ENCODE measurements at regions not wholly inside any gene's neighbourhood (a gene's known extent, or its start where the extent isn't known, plus 50 kb on each side); places are given as distances from the start of the nearest gene placed in this dataset.
A peak's percentile ranks its signal among the peaks of the same experiment; 100 is the strongest.

DNA sequence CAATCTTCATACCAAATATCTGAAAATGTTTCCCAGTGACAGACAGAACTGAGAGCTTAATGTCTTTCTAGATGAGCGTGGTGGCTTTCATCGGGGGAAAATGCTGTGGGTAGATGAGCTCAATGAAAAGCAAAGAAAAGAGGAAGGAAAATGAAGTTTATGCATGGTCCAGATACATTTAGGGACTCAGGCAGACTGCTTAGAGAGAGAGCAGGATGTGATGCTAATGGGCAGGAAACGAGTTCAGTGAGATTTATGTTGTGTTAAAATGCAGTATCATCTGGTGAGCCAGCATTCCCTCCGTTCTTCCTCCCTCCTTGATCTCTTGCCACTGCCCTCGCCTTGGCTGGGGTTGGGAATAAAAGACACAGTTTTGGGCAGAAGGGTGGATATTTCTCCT lies 229.2 kb downstream of the GBA3 start:
- peak; percentile 5 for DNase-seq

DNA sequence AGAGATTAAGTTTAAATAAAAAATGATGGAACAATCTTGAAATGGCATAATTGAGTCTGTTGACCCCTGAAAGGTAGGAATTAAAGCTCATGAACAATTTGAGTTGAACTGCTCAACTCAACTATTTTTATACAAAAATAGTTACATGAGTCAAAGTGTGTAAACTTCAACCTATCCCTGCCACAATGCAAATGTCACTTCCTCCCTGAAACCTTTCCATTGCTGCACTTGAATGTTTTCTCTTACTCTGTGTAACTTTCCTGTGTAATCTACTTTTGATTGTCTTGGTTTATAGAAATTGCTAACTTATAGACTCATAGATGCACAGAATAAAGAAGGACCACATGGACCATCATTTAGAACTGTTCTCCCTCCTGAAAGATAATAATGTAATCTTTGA lies 218.5 kb downstream of the GBA3 start:
- no peak for DNase-seq

DNA sequence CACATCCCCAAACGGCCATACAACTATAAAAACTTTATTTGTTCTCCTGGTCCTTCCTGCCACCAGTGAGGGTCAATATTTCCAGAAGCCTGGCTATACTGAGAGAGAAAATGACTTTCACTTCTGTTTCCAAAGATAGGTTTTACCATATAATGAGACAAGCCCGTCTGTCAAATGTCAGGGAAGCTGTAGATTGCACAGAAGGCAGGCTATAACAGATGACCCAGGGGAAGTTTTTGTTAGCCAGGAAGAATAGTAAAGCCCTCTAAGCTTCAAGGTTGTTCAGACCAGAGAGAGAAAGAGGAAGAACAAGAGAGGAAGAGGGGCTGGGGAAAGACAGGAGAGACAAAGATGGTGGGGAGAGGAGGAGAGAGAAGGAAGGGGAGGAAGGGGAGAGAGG lies 217.5 kb downstream of the GBA3 start:
- DNase-seq = no peak

- no peak for DNase-seq
These were observed 213.3 kb downstream of the GBA3 start for GRCh38 chr4:22906045-22906444.

- no peak for DNase-seq
These were observed 211.2 kb downstream of the GBA3 start for GRCh38 chr4:22903913-22904312.

DNA sequence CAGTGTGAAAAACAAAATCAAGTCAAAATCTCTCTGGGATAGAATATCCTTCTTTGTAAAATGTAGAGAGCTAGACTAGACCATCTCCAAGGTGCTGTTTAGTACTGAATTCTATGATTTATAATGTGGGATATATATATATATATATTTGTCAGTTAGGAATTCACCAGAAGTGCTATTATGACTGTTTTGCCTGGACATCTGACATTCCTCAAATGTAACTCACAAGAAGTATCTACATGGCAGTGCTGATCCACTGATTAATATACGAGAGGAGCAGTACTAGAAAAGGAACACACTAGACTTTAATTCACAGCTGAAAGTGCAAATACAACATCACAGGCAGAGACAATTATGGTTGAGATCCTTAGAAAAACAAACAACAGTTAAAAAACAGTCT lies 208.9 kb downstream of the GBA3 start:
- no peak for DNase-seq

DNA sequence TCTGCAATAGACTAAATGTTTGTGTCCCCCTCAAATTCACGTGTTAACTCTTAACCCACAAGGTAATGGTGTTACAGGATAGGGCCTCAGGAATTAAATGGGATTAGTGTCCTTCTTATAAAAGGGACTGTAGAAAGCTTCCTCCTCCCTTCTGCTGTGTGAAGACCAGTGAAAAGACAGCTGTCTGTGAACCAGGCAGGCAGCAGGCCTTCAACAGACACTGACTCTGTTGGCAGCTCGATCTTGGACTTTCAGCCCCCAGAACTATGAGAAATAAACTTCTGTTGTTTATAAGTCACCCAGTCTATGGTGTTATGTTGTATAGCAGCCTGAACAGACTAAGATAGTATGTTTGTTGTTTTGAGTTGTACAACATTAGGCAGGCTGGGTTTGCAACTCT lies 208.1 kb downstream of the GBA3 start:
- no peak for DNase-seq

DNA sequence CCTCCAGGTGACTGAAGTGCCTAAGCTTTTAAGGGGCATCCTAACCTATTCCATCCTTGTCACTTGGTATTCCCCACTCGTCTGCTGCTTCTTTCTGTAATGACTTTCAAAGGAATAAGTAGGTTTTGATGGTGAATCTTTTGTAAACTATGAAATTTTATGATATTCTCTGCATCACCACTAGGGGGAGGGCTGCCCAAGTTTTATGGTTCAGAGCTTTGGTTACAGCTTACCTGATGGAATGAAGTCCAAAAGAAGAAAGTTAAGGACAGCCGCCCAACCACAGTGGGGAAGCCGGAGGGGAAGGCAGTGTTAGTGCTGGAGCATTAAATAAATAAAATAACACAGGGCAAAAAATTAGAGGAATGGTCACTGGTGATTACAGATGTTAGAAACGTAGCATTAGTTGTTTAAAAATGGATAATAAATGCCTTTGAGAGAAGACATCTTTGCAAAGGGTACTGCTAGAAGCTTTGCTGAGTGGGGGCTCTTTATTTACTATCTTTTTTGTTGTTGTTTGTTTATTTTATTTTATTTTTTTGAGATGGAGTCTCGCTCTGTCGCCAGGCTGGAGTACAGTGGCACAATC lies 204.9 kb downstream of the GBA3 start:
- peak; percentile 47 for DNase-seq

DNA sequence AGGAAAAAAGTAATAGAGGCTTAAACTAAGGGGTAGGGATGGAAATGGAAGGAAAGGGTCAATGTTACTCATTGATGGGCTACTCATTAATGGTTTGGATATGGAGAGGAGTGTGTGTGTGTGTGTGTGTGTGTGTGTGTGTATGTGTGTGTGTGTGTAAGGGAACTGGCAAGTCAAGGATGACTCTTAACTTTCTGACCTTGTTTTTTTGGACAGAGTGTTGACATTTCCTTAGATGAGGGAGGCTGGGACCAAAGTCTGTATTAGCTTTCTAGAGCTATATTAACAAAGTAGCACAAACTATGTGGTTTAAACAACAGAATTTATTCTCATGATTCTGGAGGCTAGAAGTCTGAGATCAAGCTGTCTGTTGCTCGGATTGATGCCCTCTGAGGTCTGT lies 202.7 kb downstream of the GBA3 start:
- no peak for DNase-seq

DNA sequence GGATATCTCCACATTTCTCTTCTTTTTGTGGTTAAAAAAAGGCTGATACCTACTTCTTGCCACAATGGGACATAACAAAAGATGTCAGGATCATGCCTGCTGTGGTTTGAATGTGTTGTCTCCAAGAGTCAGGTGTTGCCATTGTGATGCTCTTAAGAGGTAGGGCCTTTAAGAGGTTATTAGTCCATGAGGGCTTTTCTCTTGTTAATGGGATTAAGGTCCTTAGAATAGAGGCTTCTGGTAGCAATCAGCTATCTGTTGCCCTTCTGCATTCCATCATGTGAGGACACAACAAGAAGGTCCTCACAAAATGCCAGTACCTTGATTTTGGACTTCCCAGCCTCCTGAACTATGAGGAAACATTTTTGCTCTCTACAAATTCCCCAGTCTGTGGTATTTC lies 191.4 kb downstream of the GBA3 start:
- no peak for DNase-seq

GRCh38 chr4:22881411-22881810 lies 188.7 kb downstream of the GBA3 start:
- DNase-seq = no peak

GRCh38 chr4:22877486-22878052 lies 184.8 kb downstream of the GBA3 start:
- no peak for DNase-seq

- DNase-seq = no peak
These were observed 183.5 kb downstream of the GBA3 start for GRCh38 chr4:22876270-22876669.

GRCh38 chr4:22875587-22876257 lies 183.0 kb downstream of the GBA3 start:
- DNase-seq = no peak

GRCh38 chr4:22874334-22874912 lies 181.7 kb downstream of the GBA3 start:
- DNase-seq = no peak

DNA sequence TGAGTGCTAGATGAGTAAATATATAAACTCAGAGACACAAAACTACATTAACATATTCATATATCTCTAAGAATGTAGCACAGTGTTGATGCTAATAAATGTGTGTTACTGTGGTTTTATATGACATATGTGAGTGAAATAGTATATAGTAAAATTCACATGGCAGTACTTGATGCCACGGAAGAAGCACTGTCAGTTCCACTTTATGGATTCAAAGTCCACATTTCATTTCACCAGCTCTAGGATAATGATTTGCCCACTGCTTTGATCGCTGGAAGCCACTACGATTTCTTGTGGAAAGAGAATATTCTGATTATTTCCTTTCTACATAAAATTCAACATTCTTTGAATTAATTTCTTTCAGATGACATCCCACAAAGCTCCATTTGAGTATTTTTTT lies 181.2 kb downstream of the GBA3 start:
- no peak for DNase-seq

DNA sequence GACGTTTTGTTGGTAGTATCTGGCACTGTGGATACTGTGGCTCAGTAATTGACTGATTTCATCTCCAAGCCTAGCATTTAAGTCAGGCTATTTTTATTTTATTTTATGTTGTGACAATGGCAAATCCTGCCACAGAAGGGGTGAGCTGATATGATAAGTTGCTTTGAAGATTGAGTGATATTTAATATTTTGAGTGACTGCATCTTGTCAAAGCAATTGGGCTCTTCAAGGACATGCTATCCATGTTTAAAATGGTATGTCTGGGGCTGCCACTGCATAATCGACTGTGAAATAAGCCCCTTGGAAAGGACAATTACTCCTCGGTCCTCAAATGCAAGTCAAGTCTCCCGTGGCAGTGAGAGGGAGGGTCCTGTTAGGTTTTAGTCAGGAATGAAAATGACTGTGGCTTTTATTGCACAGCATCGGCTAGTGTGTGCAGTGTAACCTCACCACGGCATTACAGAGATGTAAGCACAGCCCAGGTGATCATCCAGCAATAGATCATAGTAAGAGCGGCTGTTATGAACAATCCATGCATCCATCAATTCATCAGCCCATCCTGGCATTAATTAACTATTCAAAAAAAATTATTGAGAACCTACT lies 178.2 kb downstream of the GBA3 start:
- no peak for DNase-seq

DNA sequence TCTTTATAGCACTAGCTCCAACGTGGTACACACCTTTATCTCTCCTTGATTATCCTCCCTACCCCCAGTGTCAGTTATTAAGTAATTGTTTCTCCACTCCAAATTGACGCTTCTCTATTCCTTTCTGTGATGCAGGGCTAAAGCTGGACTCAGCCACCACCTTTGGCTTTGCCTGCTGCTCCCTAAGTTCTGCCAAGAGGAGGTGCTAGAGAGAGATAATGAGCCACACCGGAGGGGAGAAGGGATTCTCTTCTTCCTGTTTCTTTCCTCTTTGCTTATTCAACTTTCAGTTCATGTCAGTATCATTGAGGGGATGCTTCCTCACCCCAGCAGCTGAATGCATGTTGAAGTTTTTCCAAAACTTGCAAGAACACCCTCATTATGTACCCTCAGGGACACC lies 176.5 kb downstream of the GBA3 start:
- peak; percentile 2 for DNase-seq
